ENCODE measurements at regions not wholly inside any gene's neighbourhood (a gene's known extent, or its start where the extent isn't known, plus 50 kb on each side); places are given as distances from the start of the nearest gene placed in this dataset.

DNA sequence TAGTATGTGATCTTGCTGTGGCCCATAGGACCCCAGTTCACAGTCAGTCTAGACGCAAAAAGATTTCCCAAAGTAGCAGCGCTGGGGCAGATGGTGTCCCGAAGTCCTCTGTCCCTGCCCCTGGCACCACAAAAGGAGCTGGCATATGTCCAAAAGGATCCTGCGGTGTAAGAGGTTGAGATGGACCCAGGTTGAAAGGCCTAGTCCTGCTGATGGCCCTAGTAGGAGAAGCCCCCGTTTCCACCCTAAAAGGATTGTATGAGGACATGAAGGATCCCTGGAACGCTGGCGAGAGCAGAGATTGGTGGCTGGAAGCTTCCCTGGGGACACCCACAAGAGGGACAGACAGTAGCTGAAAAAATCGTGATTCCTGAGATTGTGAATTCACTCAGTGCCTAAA is 58.0 kb upstream of the DCAF8L1 start:
- DNase-seq (ENCODE audit: low read depth, low spot score), result no peak
- ATAC-seq, result no peak
- Histone ChIP-seq H3K4me1 (ENCODE audit: control insufficient read depth, insufficient read depth, low read length) (no peaks in the 10 kb centered on the region), H3K9me3 (ENCODE audit: control insufficient read depth, insufficient read depth, low read depth, low read length) (no peaks in the 10 kb centered on the region), H3K27ac (ENCODE audit: low read length) (no peak overlapping the region), H3K36me3 (ENCODE audit: control insufficient read depth, insufficient read depth, low read length) (no peaks in the 10 kb centered on the region), H3K4me3 (ENCODE audit: low read depth in 2 of 2, low read length in 2 of 2) (no peak overlapping the region), H3K27me3 (ENCODE audit: control insufficient read depth, insufficient read depth, low read length) (no peaks in the 10 kb centered on the region)
- TF ChIP-seq, protein P1, sequence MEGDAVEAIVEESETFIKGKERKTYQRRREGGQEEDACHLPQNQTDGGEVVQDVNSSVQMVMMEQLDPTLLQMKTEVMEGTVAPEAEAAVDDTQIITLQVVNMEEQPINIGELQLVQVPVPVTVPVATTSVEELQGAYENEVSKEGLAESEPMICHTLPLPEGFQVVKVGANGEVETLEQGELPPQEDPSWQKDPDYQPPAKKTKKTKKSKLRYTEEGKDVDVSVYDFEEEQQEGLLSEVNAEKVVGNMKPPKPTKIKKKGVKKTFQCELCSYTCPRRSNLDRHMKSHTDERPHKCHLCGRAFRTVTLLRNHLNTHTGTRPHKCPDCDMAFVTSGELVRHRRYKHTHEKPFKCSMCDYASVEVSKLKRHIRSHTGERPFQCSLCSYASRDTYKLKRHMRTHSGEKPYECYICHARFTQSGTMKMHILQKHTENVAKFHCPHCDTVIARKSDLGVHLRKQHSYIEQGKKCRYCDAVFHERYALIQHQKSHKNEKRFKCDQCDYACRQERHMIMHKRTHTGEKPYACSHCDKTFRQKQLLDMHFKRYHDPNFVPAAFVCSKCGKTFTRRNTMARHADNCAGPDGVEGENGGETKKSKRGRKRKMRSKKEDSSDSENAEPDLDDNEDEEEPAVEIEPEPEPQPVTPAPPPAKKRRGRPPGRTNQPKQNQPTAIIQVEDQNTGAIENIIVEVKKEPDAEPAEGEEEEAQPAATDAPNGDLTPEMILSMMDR (IDR thresholded peaks at IDR 0.05), result no peak
- in situ Hi-C loops (cut with HindIII; ENCODE audit: low pct_unique_long_range_greater_than_20kb, low sequenced_read_pairs), result no loop called here
- ChIA-PET POLR2A (no interaction called here), CTCF (no interaction called here)
- intact Hi-C loops (cut with micrococcal nuclease; ENCODE audit: unreplicated experiment), result no loop called here
- BruUV-seq (replicated peaks), result no TSS peak

Measured in Panc1 (cell line).